Neural crest cell (in vitro differentiated cells): ENCODE measurements at regions not wholly inside any gene's neighbourhood (a gene's known extent, or its start where the extent isn't known, plus 50 kb on each side); places are given as distances from the start of the nearest gene placed in this dataset.
"Not testable (repeated sequence)": the region's sequence is repeated elsewhere in the genome, so short reads cannot be mapped to it uniquely, and the experiment has no call there.

Source experiments
- DNase-seq: peaks from one replicate; pipeline ENCODE4 v3.0.0; 2021; ENCODE audit warnings: low read depth, mixed read lengths, low spot score
- H3K27ac Mint-ChIP-seq: one replicate; pipeline ENCODE4 v1.8.0; 2021; ENCODE audit warnings: mild to moderate bottlenecking, mixed read lengths; ENCODE audit not compliant: unreplicated experiment
- H3K27me3 Mint-ChIP-seq: 2 replicates; pipeline ENCODE4 v1.8.0; 2021; ENCODE audit warnings: low read depth, mild to moderate bottlenecking, mixed read lengths
- H3K36me3 Mint-ChIP-seq: 2 replicates; pipeline ENCODE4 v1.8.0; 2021; ENCODE audit warnings: low read depth, mild to moderate bottlenecking, mixed read lengths
- H3K4me1 Mint-ChIP-seq: 2 replicates; pipeline ENCODE4 v1.8.0; 2021; ENCODE audit warnings: mixed read lengths
- H3K4me3 Mint-ChIP-seq: one replicate; pipeline ENCODE4 v1.8.0; 2021; ENCODE audit warnings: mild to moderate bottlenecking, mixed read lengths
- H3K9me3 Mint-ChIP-seq: 2 replicates; pipeline ENCODE4 v1.8.0; 2021; ENCODE audit warnings: mixed read lengths
- CTCF ChIP-seq: fragments of 200-600 bp; sonication (generic); conservative IDR thresholded peaks from 2 replicates; pipeline ENCODE4 v1.5.0; 2021; ENCODE audit warnings: antibody characterized with exemption, mild to moderate bottlenecking

GRCh38 chr1:117739504-117739903 lies 133.7 kb downstream of the TENT5C start:
- Mint-ChIP-seq H3K9me3 (peaks cover 13% of the 10 kb centered on the region), H3K4me3 (no peak overlapping the region), H3K27ac (no peak overlapping the region), H3K36me3 (peaks cover 7% of the 10 kb centered on the region), H3K4me1 (peaks cover 5% of the 10 kb centered on the region), H3K27me3 (no peaks in the 10 kb centered on the region)
- TF ChIP-seq CTCF = no peak
- no peak for DNase-seq

- no peak for DNase-seq
- Mint-ChIP-seq H3K27me3 (no peaks in the 10 kb centered on the region), H3K4me1 (peaks cover 1% of the 10 kb centered on the region), H3K4me3 (no peak overlapping the region), H3K36me3 (peaks cover 8% of the 10 kb centered on the region), H3K27ac (no peak overlapping the region), H3K9me3 (peaks cover 13% of the 10 kb centered on the region)
- TF ChIP-seq CTCF = no peak
Measured at GRCh38 chr1:117740496-117740895, 134.6 kb downstream of the TENT5C start.

GRCh38 chr1:117746565-117746964 lies 140.7 kb downstream of the TENT5C start:
- not testable (repeated sequence) for DNase-seq, H3K27me3 Mint-ChIP-seq, H3K4me3 Mint-ChIP-seq, H3K27ac Mint-ChIP-seq, H3K4me1 Mint-ChIP-seq
- Mint-ChIP-seq H3K9me3 (peaks cover 23% of the 10 kb centered on the region), H3K36me3 (peaks cover 14% of the 10 kb centered on the region)

- peaks cover 13% of the 10 kb centered on the region for H3K36me3 Mint-ChIP-seq
- TF ChIP-seq CTCF = no peak
- H3K4me3 Mint-ChIP-seq = no peak overlapping the region
- H3K27ac Mint-ChIP-seq = no peak overlapping the region
- no peaks in the 10 kb centered on the region for H3K27me3 Mint-ChIP-seq
- H3K4me1 Mint-ChIP-seq = no peaks in the 10 kb centered on the region
- peaks cover 15% of the 10 kb centered on the region for H3K9me3 Mint-ChIP-seq
- DNase-seq = no peak
Measured at GRCh38 chr1:117747605-117748004, 141.8 kb downstream of the TENT5C start.

- no peaks in the 10 kb centered on the region for H3K4me1 Mint-ChIP-seq
- no peak overlapping the region for H3K27ac Mint-ChIP-seq
- H3K4me3 Mint-ChIP-seq = no peak overlapping the region
- H3K27me3 Mint-ChIP-seq = peaks cover 8% of the 10 kb centered on the region
- peaks cover 6% of the 10 kb centered on the region for H3K36me3 Mint-ChIP-seq
- DNase-seq = no peak
- H3K9me3 Mint-ChIP-seq = peaks cover 5% of the 10 kb centered on the region
- no peak for TF ChIP-seq CTCF
Measured at GRCh38 chr1:117751321-117751720, 145.5 kb downstream of the TENT5C start.

GRCh38 chr1:117752661-117753060 lies 146.8 kb downstream of the TENT5C start:
- peaks cover 6% of the 10 kb centered on the region for H3K36me3 Mint-ChIP-seq
- TF ChIP-seq CTCF = no peak
- no peak overlapping the region for H3K4me3 Mint-ChIP-seq
- H3K27me3 Mint-ChIP-seq = peaks cover 13% of the 10 kb centered on the region
- H3K9me3 Mint-ChIP-seq = peaks cover 3% of the 10 kb centered on the region
- H3K4me1 Mint-ChIP-seq = no peaks in the 10 kb centered on the region
- no peak for DNase-seq
- no peak overlapping the region for H3K27ac Mint-ChIP-seq
